ENCODE measurements at regions not wholly inside any gene's neighbourhood (a gene's known extent, or its start where the extent isn't known, plus 50 kb on each side); places are given as distances from the start of the nearest gene placed in this dataset.

GRCh38 chr4:152106113-152106763 is 345.4 kb upstream of the GATB start:
- no peak for TF ChIP-seq EZH2phosphoT487 (IDR thresholded peaks at IDR 0.05; ENCODE audit: borderline replicate concordance, low read depth, low read length)
- TF ChIP-seq, protein P1, sequence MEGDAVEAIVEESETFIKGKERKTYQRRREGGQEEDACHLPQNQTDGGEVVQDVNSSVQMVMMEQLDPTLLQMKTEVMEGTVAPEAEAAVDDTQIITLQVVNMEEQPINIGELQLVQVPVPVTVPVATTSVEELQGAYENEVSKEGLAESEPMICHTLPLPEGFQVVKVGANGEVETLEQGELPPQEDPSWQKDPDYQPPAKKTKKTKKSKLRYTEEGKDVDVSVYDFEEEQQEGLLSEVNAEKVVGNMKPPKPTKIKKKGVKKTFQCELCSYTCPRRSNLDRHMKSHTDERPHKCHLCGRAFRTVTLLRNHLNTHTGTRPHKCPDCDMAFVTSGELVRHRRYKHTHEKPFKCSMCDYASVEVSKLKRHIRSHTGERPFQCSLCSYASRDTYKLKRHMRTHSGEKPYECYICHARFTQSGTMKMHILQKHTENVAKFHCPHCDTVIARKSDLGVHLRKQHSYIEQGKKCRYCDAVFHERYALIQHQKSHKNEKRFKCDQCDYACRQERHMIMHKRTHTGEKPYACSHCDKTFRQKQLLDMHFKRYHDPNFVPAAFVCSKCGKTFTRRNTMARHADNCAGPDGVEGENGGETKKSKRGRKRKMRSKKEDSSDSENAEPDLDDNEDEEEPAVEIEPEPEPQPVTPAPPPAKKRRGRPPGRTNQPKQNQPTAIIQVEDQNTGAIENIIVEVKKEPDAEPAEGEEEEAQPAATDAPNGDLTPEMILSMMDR (conservative IDR thresholded peaks at IDR 0.05; ENCODE audit: low read length), result no peak
- H3K79me2 ChIP-seq (ENCODE audit: insufficient read depth, low read depth, low read length), result no peaks in the 10 kb centered on the region
- H3K36me3 ChIP-seq (ENCODE audit: insufficient read depth, low read length), result no peaks in the 10 kb centered on the region
- peaks cover under 1% of the 10 kb centered on the region for H3K4me1 ChIP-seq (ENCODE audit: insufficient read depth, low read length, poor library complexity, severe bottlenecking)
- CTCF ChIA-PET (ENCODE audit: unreplicated experiment), result interaction anchor here (0.6 kb wide), 1 partner anchor 48 kb away, joined by 3 read pairs; no protein-coding TSS in a partner anchor
- H2AFZ ChIP-seq (ENCODE audit: low read length), result no peak overlapping the region
- H3K9me3 ChIP-seq (ENCODE audit: low read length), result no peaks in the 10 kb centered on the region
- BruUV-seq (replicated peaks), result no TSS peak
- DNase-seq (ENCODE audit: low spot score), result no peak
- no peaks in the 10 kb centered on the region for H4K20me1 ChIP-seq (ENCODE audit: insufficient read depth, low read length)
- H3K4me2 ChIP-seq (ENCODE audit: low read length), result no peak overlapping the region
- H3K27ac ChIP-seq (ENCODE audit: low read depth, low read length, poor library complexity, severe bottlenecking), result no peak overlapping the region
- intact Hi-C loops (cut with micrococcal nuclease; ENCODE audit: unreplicated experiment), result no loop called here
- H3K4me3 ChIP-seq (ENCODE audit: low read depth, low read length, poor library complexity, severe bottlenecking), result no peak overlapping the region
- H3K9me2 ChIP-seq (ENCODE audit: insufficient read depth, low read length), result no peaks in the 10 kb centered on the region
- POLR2A ChIA-PET, result no interaction called here

DNA sequence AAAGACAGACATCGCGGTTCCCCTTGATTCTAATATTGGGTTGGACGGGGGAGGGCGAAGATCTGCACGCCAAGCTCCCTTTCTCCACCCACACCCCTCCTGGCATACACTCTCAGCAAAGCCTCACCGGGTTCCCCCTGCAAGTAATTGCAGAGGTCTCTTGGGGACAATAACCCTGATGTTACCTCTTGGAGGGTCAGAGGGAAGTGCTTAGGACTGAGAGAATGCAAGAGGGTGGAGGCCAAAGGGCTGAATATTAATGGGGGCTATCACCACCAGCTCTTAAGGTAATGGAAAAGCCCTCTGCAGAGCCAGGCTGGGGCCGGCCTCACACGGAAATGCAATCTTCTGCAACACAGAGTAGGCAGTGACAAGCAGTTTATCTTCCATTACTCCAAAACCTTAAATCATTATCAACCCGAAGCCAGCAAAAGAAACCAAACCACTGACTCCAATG is 344.1 kb upstream of the GATB start:
- Histone ChIP-seq H4K20me1 (ENCODE audit: insufficient read depth, low read length) (no peaks in the 10 kb centered on the region), H3K4me3 (ENCODE audit: low read depth, low read length, poor library complexity, severe bottlenecking) (no peak overlapping the region), H3K36me3 (ENCODE audit: insufficient read depth, low read length) (no peaks in the 10 kb centered on the region), H3K4me2 (ENCODE audit: low read length) (no peak overlapping the region), H3K4me1 (ENCODE audit: insufficient read depth, low read length, poor library complexity, severe bottlenecking) (peaks cover 12% of the 10 kb centered on the region), H3K9me2 (ENCODE audit: insufficient read depth, low read length) (no peaks in the 10 kb centered on the region), H2AFZ (ENCODE audit: low read length) (no peak overlapping the region), H3K27ac (ENCODE audit: low read depth, low read length, poor library complexity, severe bottlenecking) (no peak overlapping the region), H3K9me3 (ENCODE audit: low read length) (no peaks in the 10 kb centered on the region), H3K79me2 (ENCODE audit: insufficient read depth, low read depth, low read length) (no peaks in the 10 kb centered on the region)
- ChIA-PET CTCF (ENCODE audit: unreplicated experiment) (no interaction called here), POLR2A (interaction anchor here (0.6 to 0.7 kb wide), 3 partner anchors 33 to 293 kb away, joined by 3 to 4 read pairs (median 3); no protein-coding TSS in a partner anchor)
- BruUV-seq (replicated peaks), result no TSS peak
- intact Hi-C loops (cut with micrococcal nuclease; ENCODE audit: unreplicated experiment), result no loop called here
- TF ChIP-seq, protein P1 (conservative IDR thresholded peaks at IDR 0.05; ENCODE audit: low read length), result no peak
- no peak for TF ChIP-seq EZH2phosphoT487 (IDR thresholded peaks at IDR 0.05; ENCODE audit: borderline replicate concordance, low read depth, low read length)
- DNase-seq (ENCODE audit: low spot score), result no peak

- CTCF ChIA-PET (ENCODE audit: unreplicated experiment), result no interaction called here
- Histone ChIP-seq H3K4me2 (ENCODE audit: low read length) (no peak overlapping the region), H3K4me1 (ENCODE audit: insufficient read depth, low read length, poor library complexity, severe bottlenecking) (peaks cover 12% of the 10 kb centered on the region), H3K79me2 (ENCODE audit: insufficient read depth, low read depth, low read length) (no peaks in the 10 kb centered on the region), H3K4me3 (ENCODE audit: low read depth, low read length, poor library complexity, severe bottlenecking) (no peak overlapping the region), H3K27ac (ENCODE audit: low read depth, low read length, poor library complexity, severe bottlenecking) (no peak overlapping the region), H3K36me3 (ENCODE audit: insufficient read depth, low read length) (no peaks in the 10 kb centered on the region), H4K20me1 (ENCODE audit: insufficient read depth, low read length) (no peaks in the 10 kb centered on the region), H2AFZ (ENCODE audit: low read length) (no peak overlapping the region), H3K9me2 (ENCODE audit: insufficient read depth, low read length) (no peaks in the 10 kb centered on the region), H3K9me3 (ENCODE audit: low read length) (no peaks in the 10 kb centered on the region)
- DNase-seq (ENCODE audit: low spot score), result no peak
- no TSS peak for BruUV-seq (replicated peaks)
- no peak for TF ChIP-seq EZH2phosphoT487 (IDR thresholded peaks at IDR 0.05; ENCODE audit: borderline replicate concordance, low read depth, low read length)
- TF ChIP-seq, protein P1 (conservative IDR thresholded peaks at IDR 0.05; ENCODE audit: low read length), result no peak
- POLR2A ChIA-PET, result interaction anchor here (0.6 kb wide), 1 partner anchor 32 kb away, joined by 3 read pairs; no protein-coding TSS in a partner anchor
- intact Hi-C loops (cut with micrococcal nuclease; ENCODE audit: unreplicated experiment), result no loop called here
Observed at GRCh38 chr4:152104356-152104755, 343.5 kb upstream of the GATB start.

Measured in OCI-LY7 (cell line).